ENCODE measurements at regions not wholly inside any gene's neighbourhood (a gene's known extent, or its start where the extent isn't known, plus 50 kb on each side); places are given as distances from the start of the nearest gene placed in this dataset.

GRCh38 chr13:44118881-44119280 lies 239.2 kb downstream of the LACC1 start:
- DNase-seq (ENCODE audit: extremely low read depth in 1 of 2, low read depth in 1 of 2): no peak

- DNase-seq (ENCODE audit: extremely low read depth in 1 of 2, low read depth in 1 of 2): no peak
Measured at GRCh38 chr13:44120043-44120442, 240.3 kb downstream of the LACC1 start.

- DNase-seq (ENCODE audit: extremely low read depth in 1 of 2, low read depth in 1 of 2): no peak
Measured at GRCh38 chr13:44120849-44121755, 241.4 kb downstream of the LACC1 start.

GRCh38 chr13:44124352-44124751 lies 244.6 kb downstream of the LACC1 start:
- DNase-seq (ENCODE audit: extremely low read depth in 1 of 2, low read depth in 1 of 2): no peak

GRCh38 chr13:44125943-44126469 lies 246.3 kb downstream of the LACC1 start:
- DNase-seq (ENCODE audit: extremely low read depth in 1 of 2, low read depth in 1 of 2): no peak

- no peak for DNase-seq (ENCODE audit: extremely low read depth in 1 of 2, low read depth in 1 of 2)
Measured at GRCh38 chr13:44128552-44129001, 245.0 kb upstream of the SERP2 start.

- DNase-seq (ENCODE audit: extremely low read depth in 1 of 2, low read depth in 1 of 2): no peak
Measured at GRCh38 chr13:44129418-44129817, 244.2 kb upstream of the SERP2 start.

GRCh38 chr13:44131069-44131614 lies 242.5 kb upstream of the SERP2 start:
- no peak for DNase-seq (ENCODE audit: extremely low read depth in 1 of 2, low read depth in 1 of 2)

GRCh38 chr13:44132710-44133109 lies 240.9 kb upstream of the SERP2 start:
- no peak for DNase-seq (ENCODE audit: extremely low read depth in 1 of 2, low read depth in 1 of 2)

GRCh38 chr13:44133626-44134025 lies 240.0 kb upstream of the SERP2 start:
- no peak for DNase-seq (ENCODE audit: extremely low read depth in 1 of 2, low read depth in 1 of 2)

- DNase-seq (ENCODE audit: extremely low read depth in 1 of 2, low read depth in 1 of 2): no peak
Measured at GRCh38 chr13:44135566-44135965, 238.1 kb upstream of the SERP2 start.

GRCh38 chr13:44136696-44137268 lies 236.8 kb upstream of the SERP2 start:
- no peak for DNase-seq (ENCODE audit: extremely low read depth in 1 of 2, low read depth in 1 of 2)

GRCh38 chr13:44137466-44137865 lies 236.2 kb upstream of the SERP2 start:
- no peak for DNase-seq (ENCODE audit: extremely low read depth in 1 of 2, low read depth in 1 of 2)

- DNase-seq (ENCODE audit: extremely low read depth in 1 of 2, low read depth in 1 of 2): no peak
Measured at GRCh38 chr13:44140146-44140545, 233.5 kb upstream of the SERP2 start.

GRCh38 chr13:44140888-44141724 lies 232.5 kb upstream of the SERP2 start:
- no peak for DNase-seq (ENCODE audit: extremely low read depth in 1 of 2, low read depth in 1 of 2)

- DNase-seq (ENCODE audit: extremely low read depth in 1 of 2, low read depth in 1 of 2): peak; percentile 78 to 90
Measured at GRCh38 chr13:44141725-44142539, 231.7 kb upstream of the SERP2 start.

- no peak for DNase-seq (ENCODE audit: extremely low read depth in 1 of 2, low read depth in 1 of 2)
Measured at GRCh38 chr13:44142540-44142867, 231.1 kb upstream of the SERP2 start.

GRCh38 chr13:44142941-44143665 lies 230.5 kb upstream of the SERP2 start:
- DNase-seq (ENCODE audit: extremely low read depth in 1 of 2, low read depth in 1 of 2): no peak

GRCh38 chr13:44146138-44146537 lies 227.5 kb upstream of the SERP2 start:
- no peak for DNase-seq (ENCODE audit: extremely low read depth in 1 of 2, low read depth in 1 of 2)
